K562 (cell line): ENCODE measurements at regions not wholly inside any gene's neighbourhood (a gene's known extent, or its start where the extent isn't known, plus 50 kb on each side); places are given as distances from the start of the nearest gene placed in this dataset.

ENCODE experiments used
- EZH2 ChIP-seq: IDR thresholded peaks from 2 replicates; pipeline ENCODE4 v1.6.1; 2012; ENCODE audit warnings: low read depth, mild to moderate bottlenecking, inconsistent platforms, low read length, borderline replicate concordance
- GATA2 ChIP-seq: sonication (generic); formaldehyde crosslinking; IDR thresholded peaks from 2 replicates; pipeline ENCODE4 v1.4.0; 2020; ENCODE audit warnings: mild to moderate bottlenecking, missing genetic modification reagents
- HCFC1 ChIP-seq: IDR thresholded peaks from 2 replicates; pipeline ENCODE4 v1.6.1; 2012; ENCODE audit warnings: low read depth, low read length, improper control_type of control experiment
- JUND ChIP-seq, 2 experiments: IDR thresholded peaks; 2 replicates in 1 of 2; 3 replicates in 1 of 2; pipeline ENCODE4 v1.6.1; 2011; ENCODE audit warnings: borderline replicate concordance in 2 of 2, low read depth in 2 of 2, low read length in 2 of 2, improper control_type of control experiment in 1 of 2, missing biosample characterization in 1 of 2, missing genetic modification characterization in 1 of 2, missing genetic modification reagents in 1 of 2
- MEIS2 ChIP-seq: fragments of 450-650 bp; IDR thresholded peaks from 2 replicates; pipeline ENCODE4 v1.6.1; 2014; ENCODE audit warnings: mild to moderate bottlenecking; ENCODE audit not compliant: partially characterized antibody
- NCOA1 ChIP-seq: fragments of 450-650 bp; IDR thresholded peaks from 2 replicates; pipeline ENCODE4 v1.6.1; 2016; ENCODE audit warnings: low read depth
- POLR2A ChIP-seq: fragments of 450-650 bp; conservative IDR thresholded peaks from 2 replicates; pipeline ENCODE4 v1.6.1; 2016
- TBP ChIP-seq: optimal IDR thresholded peaks from 2 replicates; pipeline ENCODE3; 2011; ENCODE audit warnings: low read depth, low read length, improper control_type of control experiment
- XRCC4 ChIP-seq: IDR thresholded peaks from one replicate; pipeline ENCODE4 v1.6.1; 2011; ENCODE audit not compliant: insufficient read depth, insufficient read length; ENCODE audit errors: extremely low read depth
- ZNF354B ChIP-seq: fragments of 250-450 bp; sonication (Bioruptor Pico); IDR thresholded peaks from 2 replicates; pipeline ENCODE4 v1.4.0; 2020
- TF ChIP-seq, protein P1 (sequence below), 3 experiments: IDR thresholded peaks in 2 of 3; conservative IDR thresholded peaks in 1 of 3; 2 replicates each; pipeline ENCODE4 v1.5.1; 2011 to 2012; ENCODE audit warnings: low read length in 3 of 3, mild to moderate bottlenecking in 3 of 3, control low read depth in 2 of 3, improper control_type of control experiment in 1 of 3, inconsistent platforms in 1 of 3, low read depth in 1 of 3, mixed read lengths in 1 of 3, moderate library complexity in 1 of 3; ENCODE audit not compliant: insufficient read depth in 2 of 3
- TF ChIP-seq, protein P2 (sequence below): sonication (generic); formaldehyde crosslinking; IDR thresholded peaks from 2 replicates; pipeline ENCODE4 v1.9.0; 2022; ENCODE audit warnings: mild to moderate bottlenecking, missing genetic modification reagents
- TF ChIP-seq, protein P3 (sequence below): fragments of 450-650 bp; conservative IDR thresholded peaks from 2 replicates; pipeline ENCODE4 v1.6.1; 2016; ENCODE audit warnings: missing genetic modification characterization, low read depth, mild to moderate bottlenecking, missing compliant biosample characterization, moderate library complexity

DNA sequence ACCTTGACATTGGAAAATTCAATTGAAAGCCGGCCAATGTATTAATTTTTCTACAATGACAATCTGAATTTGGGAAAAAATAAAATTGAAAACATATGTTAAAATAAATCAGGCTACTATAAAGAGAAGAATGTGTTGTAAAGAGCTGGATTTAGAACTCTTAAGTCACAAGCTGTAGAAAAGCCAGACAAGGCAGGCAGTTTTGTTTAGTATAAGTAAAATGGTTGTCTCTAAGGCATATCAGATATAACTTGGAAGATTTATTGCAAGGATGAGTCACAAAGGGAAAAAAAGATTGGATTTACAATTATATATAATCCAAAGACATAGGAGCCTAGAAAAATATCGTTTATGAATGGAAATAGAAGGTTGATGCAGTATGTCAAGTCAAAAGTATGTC is 549.1 kb upstream of the EPHA5 start:
- TF ChIP-seq EZH2 (no peak), TBP (no peak), HCFC1 (no peak), MEIS2 (no peak), JUND (IDR thresholded peaks at IDR 0.05; ENCODE audit: borderline replicate concordance, low read depth, low read length) (no peak), JUND (tag; IDR thresholded peaks at IDR 0.05; ENCODE audit: borderline replicate concordance, low read depth, low read length) (no peak), POLR2A (no peak), GATA2 (CRISPR knock-in tag) (no peak), NCOA1 (no peak), XRCC4 (no peak), ZNF354B (no peak)
- TF ChIP-seq, protein P1, sequence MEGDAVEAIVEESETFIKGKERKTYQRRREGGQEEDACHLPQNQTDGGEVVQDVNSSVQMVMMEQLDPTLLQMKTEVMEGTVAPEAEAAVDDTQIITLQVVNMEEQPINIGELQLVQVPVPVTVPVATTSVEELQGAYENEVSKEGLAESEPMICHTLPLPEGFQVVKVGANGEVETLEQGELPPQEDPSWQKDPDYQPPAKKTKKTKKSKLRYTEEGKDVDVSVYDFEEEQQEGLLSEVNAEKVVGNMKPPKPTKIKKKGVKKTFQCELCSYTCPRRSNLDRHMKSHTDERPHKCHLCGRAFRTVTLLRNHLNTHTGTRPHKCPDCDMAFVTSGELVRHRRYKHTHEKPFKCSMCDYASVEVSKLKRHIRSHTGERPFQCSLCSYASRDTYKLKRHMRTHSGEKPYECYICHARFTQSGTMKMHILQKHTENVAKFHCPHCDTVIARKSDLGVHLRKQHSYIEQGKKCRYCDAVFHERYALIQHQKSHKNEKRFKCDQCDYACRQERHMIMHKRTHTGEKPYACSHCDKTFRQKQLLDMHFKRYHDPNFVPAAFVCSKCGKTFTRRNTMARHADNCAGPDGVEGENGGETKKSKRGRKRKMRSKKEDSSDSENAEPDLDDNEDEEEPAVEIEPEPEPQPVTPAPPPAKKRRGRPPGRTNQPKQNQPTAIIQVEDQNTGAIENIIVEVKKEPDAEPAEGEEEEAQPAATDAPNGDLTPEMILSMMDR (IDR thresholded peaks at IDR 0.05 in 2 of 3, conservative IDR thresholded peaks at IDR 0.05 in 1 of 3; ENCODE audit: insufficient read depth in 2 of 3, low read depth in 1 of 3, low read length in 3 of 3) = no peak
- TF ChIP-seq, protein P2, sequence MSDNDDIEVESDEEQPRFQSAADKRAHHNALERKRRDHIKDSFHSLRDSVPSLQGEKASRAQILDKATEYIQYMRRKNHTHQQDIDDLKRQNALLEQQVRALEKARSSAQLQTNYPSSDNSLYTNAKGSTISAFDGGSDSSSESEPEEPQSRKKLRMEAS (CRISPR knock-in tag) = no peak
- TF ChIP-seq, protein P3, sequence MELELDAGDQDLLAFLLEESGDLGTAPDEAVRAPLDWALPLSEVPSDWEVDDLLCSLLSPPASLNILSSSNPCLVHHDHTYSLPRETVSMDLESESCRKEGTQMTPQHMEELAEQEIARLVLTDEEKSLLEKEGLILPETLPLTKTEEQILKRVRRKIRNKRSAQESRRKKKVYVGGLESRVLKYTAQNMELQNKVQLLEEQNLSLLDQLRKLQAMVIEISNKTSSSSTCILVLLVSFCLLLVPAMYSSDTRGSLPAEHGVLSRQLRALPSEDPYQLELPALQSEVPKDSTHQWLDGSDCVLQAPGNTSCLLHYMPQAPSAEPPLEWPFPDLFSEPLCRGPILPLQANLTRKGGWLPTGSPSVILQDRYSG (tag) = no peak
